ENCODE measurements at regions not wholly inside any gene's neighbourhood (a gene's known extent, or its start where the extent isn't known, plus 50 kb on each side); places are given as distances from the start of the nearest gene placed in this dataset.

DNA sequence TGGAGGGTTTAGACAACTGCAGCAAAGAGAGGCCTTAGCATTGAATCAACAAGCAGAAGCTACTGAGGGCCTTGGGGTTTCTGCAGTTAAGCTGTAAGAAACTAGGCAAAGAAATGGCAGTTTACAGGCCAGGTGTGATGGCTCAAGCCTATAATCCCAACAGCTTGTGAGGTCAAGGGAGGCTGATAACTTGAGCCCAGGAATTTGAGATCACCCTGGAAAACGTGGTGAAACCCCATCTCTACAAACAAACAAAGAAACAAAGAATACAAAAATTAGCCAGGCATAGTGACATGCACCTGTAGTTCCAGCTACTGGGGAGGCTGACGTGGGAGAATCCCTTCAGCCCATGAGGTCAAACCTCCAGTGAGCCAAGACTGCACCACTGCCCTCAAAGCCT lies 421.6 kb upstream of the CHST9 start:
- Histone ChIP-seq H3K4me1 (ENCODE audit: control insufficient read depth, insufficient read depth, low read length) (no peaks in the 10 kb centered on the region), H3K27ac (ENCODE audit: insufficient read depth, low read length) (no peak overlapping the region), H3K18ac (ENCODE audit: low read depth, low read length) (no peak overlapping the region), H2BK5ac (ENCODE audit: low read depth, low read length, poor library complexity, severe bottlenecking) (no peak overlapping the region), H4K8ac (ENCODE audit: low read depth in 2 of 2, low read length in 2 of 2) (no peak overlapping the region), H4K20me1 (ENCODE audit: insufficient read depth, low read length) (no peaks in the 10 kb centered on the region), H3K9me3 (ENCODE audit: control insufficient read depth, insufficient read depth, low read length) (no peaks in the 10 kb centered on the region), H3K27me3 (ENCODE audit: control insufficient read depth, insufficient read depth, low read length) (no peaks in the 10 kb centered on the region), H2AK9ac (replicated peaks; ENCODE audit: low read depth, low read length, poor library complexity) (no peak overlapping the region), H3K36me3 (ENCODE audit: control insufficient read depth, insufficient read depth, low read length) (no peaks in the 10 kb centered on the region), H3K4ac (ENCODE audit: low read depth, low read length) (no peak overlapping the region), H3K79me1 (ENCODE audit: low read depth in 1 of 2, low read length in 2 of 2) (no peaks in the 10 kb centered on the region), H4K5ac (ENCODE audit: low read depth, low read length) (no peak overlapping the region), H2BK20ac (ENCODE audit: low read depth, low read length) (no peak overlapping the region), H2AK5ac (ENCODE audit: low read depth, low read length) (no peak overlapping the region), H3K9ac (ENCODE audit: low read depth, low read length) (no peak overlapping the region), H2BK15ac (ENCODE audit: low read depth, low read length) (no peak overlapping the region), H4K91ac (ENCODE audit: insufficient read depth, low read depth, low read length) (no peak overlapping the region), H3K4me2 (ENCODE audit: low read depth, low read length) (no peak overlapping the region), H3K9me1 (ENCODE audit: insufficient read depth, low read length) (no peaks in the 10 kb centered on the region), H2BK120ac (ENCODE audit: low read depth, low read length) (no peak overlapping the region), H3K56ac (ENCODE audit: extremely low read depth, insufficient read depth, low read length) (no peak overlapping the region), H3K23ac (ENCODE audit: low read depth, low read length) (no peak overlapping the region), H3K14ac (replicated peaks; ENCODE audit: low read depth, low read length) (no peak overlapping the region), H2AFZ (replicated peaks; ENCODE audit: low read length, poor library complexity) (no peak overlapping the region), H3K4me3 (ENCODE audit: insufficient read depth, low read depth, low read length) (no peak overlapping the region)
- no peak for DNase-seq
- no TSS peak for BruUV-seq (replicated peaks)
- no CpG with 5 or more reads among the region's 2 CpGs for WGBS, 2 experiments (ENCODE audit: extremely low coverage in 2 of 2, insufficient read length in 1 of 2)
- ChIA-PET POLR2A (ENCODE audit: unreplicated experiment) (no interaction called here), CTCF (interaction anchor here (0.7 kb wide), 1 partner anchor 435 kb away, joined by 4 read pairs; no protein-coding TSS in a partner anchor)
- in situ Hi-C loops (cut with MboI; ENCODE audit: low sequenced_read_pairs) = loop anchor here (10.0 kb wide), 1 partner anchor 588 kb away; no protein-coding TSS in a partner anchor
- no peak for ATAC-seq (ENCODE audit: low read depth)
- intact Hi-C loops (cut with micrococcal nuclease) = loop anchor here (5.0 to 10.0 kb wide), 5 partner anchors 408 to 1538 kb away; partner anchors contain the start of gene CDH2
- no peak for TF ChIP-seq MAFK (IDR thresholded peaks at IDR 0.05; ENCODE audit: low read depth, low read length)
- no peak for TF ChIP-seq POLR2A (IDR thresholded peaks at IDR 0.05; ENCODE audit: low read depth, low read length)
- TF ChIP-seq CEBPB (IDR thresholded peaks at IDR 0.05; ENCODE audit: low read depth, low read length) = no peak
- TF ChIP-seq RAD21 (IDR thresholded peaks at IDR 0.05; ENCODE audit: low read length) = no peak
- no peak for TF ChIP-seq MXI1 (IDR thresholded peaks at IDR 0.05; ENCODE audit: borderline replicate concordance, low read depth, low read length)
- TF ChIP-seq, protein P1, sequence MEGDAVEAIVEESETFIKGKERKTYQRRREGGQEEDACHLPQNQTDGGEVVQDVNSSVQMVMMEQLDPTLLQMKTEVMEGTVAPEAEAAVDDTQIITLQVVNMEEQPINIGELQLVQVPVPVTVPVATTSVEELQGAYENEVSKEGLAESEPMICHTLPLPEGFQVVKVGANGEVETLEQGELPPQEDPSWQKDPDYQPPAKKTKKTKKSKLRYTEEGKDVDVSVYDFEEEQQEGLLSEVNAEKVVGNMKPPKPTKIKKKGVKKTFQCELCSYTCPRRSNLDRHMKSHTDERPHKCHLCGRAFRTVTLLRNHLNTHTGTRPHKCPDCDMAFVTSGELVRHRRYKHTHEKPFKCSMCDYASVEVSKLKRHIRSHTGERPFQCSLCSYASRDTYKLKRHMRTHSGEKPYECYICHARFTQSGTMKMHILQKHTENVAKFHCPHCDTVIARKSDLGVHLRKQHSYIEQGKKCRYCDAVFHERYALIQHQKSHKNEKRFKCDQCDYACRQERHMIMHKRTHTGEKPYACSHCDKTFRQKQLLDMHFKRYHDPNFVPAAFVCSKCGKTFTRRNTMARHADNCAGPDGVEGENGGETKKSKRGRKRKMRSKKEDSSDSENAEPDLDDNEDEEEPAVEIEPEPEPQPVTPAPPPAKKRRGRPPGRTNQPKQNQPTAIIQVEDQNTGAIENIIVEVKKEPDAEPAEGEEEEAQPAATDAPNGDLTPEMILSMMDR (conservative IDR thresholded peaks at IDR 0.05; ENCODE audit: low read depth, low read length) = no peak
- TF ChIP-seq NFE2L2 (IDR thresholded peaks at IDR 0.05; ENCODE audit: low read depth, low read length) = no peak
- TF ChIP-seq, protein P2, sequence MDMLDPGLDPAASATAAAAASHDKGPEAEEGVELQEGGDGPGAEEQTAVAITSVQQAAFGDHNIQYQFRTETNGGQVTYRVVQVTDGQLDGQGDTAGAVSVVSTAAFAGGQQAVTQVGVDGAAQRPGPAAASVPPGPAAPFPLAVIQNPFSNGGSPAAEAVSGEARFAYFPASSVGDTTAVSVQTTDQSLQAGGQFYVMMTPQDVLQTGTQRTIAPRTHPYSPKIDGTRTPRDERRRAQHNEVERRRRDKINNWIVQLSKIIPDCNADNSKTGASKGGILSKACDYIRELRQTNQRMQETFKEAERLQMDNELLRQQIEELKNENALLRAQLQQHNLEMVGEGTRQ (IDR thresholded peaks at IDR 0.05; ENCODE audit: low read depth, low read length) = no peak
- no peak for TF ChIP-seq MAZ (IDR thresholded peaks at IDR 0.05; ENCODE audit: borderline replicate concordance, low read depth, low read length)
- no peak for TF ChIP-seq CHD1 (IDR thresholded peaks at IDR 0.05; ENCODE audit: low read depth, low read length)
- TF ChIP-seq RFX5 (IDR thresholded peaks at IDR 0.05; ENCODE audit: low read depth, low read length) = no peak
- TF ChIP-seq RCOR1 (IDR thresholded peaks at IDR 0.05; ENCODE audit: insufficient replicate concordance, low read length) = no peak
- dilution Hi-C loops (cut with HindIII; ENCODE audit: low sequenced_read_pairs, unreplicated experiment) = no loop called here
